ENCODE measurements at regions not wholly inside any gene's neighbourhood (a gene's known extent, or its start where the extent isn't known, plus 50 kb on each side); places are given as distances from the start of the nearest gene placed in this dataset.

GRCh38 chr13:58329746-58330145 lies 698.2 kb downstream of the PCDH17 start:
- TF ChIP-seq POLR2AphosphoS5 (IDR thresholded peaks at IDR 0.05; ENCODE audit: low read depth, low read length) = no peak
- TF ChIP-seq TAF1 (IDR thresholded peaks at IDR 0.05; ENCODE audit: borderline replicate concordance, insufficient read depth, low read length) = no peak
